ENCODE measurements at regions not wholly inside any gene's neighbourhood (a gene's known extent, or its start where the extent isn't known, plus 50 kb on each side); places are given as distances from the start of the nearest gene placed in this dataset.

GRCh38 chr6:126107475-126108166 is 121.3 kb downstream of the TRMT11 start:
- no peak overlapping the region for H3K4me3 Mint-ChIP-seq
- Histone ChIP-seq H3K27me3 (replicated peaks in 1 of 2; ENCODE audit: control insufficient read depth in 2 of 2, extremely low read depth in 1 of 2, insufficient read depth in 2 of 2, low read length in 1 of 2) (no peaks in the 10 kb centered on the region), H3K4me3 (ENCODE audit: control insufficient read depth in 1 of 2, extremely low read depth in 1 of 2, low read length in 1 of 2) (no peak overlapping the region), H3K4me1 (ENCODE audit: control insufficient read depth in 1 of 2, extremely low read depth in 1 of 2, insufficient read depth in 2 of 2, low read length in 2 of 2) (no peaks in the 10 kb centered on the region), H3K36me3 (ENCODE audit: control insufficient read depth in 2 of 2, extremely low read depth in 1 of 2, insufficient read depth in 1 of 2, low read length in 1 of 2) (no peaks in the 10 kb centered on the region), H3K27ac (ENCODE audit: low read length) (no peak overlapping the region), H3K9me3 (no peaks in the 10 kb centered on the region)
- no peaks in the 10 kb centered on the region for H3K27me3 Mint-ChIP-seq
- peaks cover 0 to 4% (median 0%) of the 10 kb centered on the region in 3 donors for H3K9me3 Mint-ChIP-seq
- WGBS (ENCODE audit: insufficient coverage) = 98% methylated on average over 5 of the region's 10 CpGs
- H3K4me1 Mint-ChIP-seq = no peaks in the 10 kb centered on the region
- POLR2A ChIA-PET = no interaction called here
- H3K36me3 Mint-ChIP-seq = peaks cover 21% of the 10 kb centered on the region
- CTCF ChIA-PET = interaction anchor here (0.6 kb wide), 3 partner anchors 8 to 1826 kb away, joined by 3 to 4 read pairs (median 3); no protein-coding TSS in a partner anchor
- no peak overlapping the region for H3K27ac Mint-ChIP-seq
- no peak for ATAC-seq (replicated peaks in 1 of 4)
- no peak for DNase-seq

DNA sequence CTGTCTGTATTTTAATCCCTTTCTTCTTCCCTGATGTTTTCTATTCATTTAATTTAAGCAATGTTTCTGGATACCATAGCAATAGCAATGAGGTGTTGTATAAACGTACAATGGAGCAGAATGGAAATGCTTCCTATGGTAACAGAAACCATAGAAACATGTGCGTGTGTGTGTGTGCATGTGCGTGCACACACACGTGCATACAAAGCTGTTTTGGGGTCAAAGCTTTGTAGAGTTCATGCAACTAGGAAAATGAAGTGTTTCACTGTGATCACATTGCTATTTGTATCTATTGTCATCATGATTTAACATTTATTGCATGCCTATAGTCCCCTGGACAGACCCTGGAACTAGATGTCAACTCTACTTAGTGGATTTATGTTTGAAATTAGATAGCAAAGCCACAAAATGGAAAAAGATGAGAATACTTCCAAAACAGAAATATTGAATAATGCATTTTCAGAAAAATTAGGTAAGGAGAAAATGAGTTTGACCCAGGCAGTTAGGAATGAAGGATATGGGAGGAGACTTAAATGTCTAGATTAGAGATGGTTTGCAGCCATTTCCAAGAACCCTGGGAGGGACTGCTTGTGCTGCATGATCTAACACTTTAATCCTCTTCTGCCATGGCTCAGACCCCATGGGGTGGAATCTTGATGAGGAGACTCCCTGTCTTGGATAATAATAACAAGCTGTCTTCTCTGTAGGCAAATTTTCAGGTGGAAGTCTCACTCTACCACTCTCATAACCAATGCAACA is 124.4 kb downstream of the TRMT11 start:
- Histone ChIP-seq H3K4me1 (ENCODE audit: control insufficient read depth in 1 of 2, extremely low read depth in 1 of 2, insufficient read depth in 2 of 2, low read length in 2 of 2) (no peaks in the 10 kb centered on the region), H3K36me3 (ENCODE audit: control insufficient read depth in 2 of 2, extremely low read depth in 1 of 2, insufficient read depth in 1 of 2, low read length in 1 of 2) (no peaks in the 10 kb centered on the region), H3K4me3 (ENCODE audit: control insufficient read depth in 1 of 2, extremely low read depth in 1 of 2, low read length in 1 of 2) (no peak overlapping the region), H3K9me3 (no peaks in the 10 kb centered on the region), H3K27ac (ENCODE audit: low read length) (no peak overlapping the region), H3K27me3 (replicated peaks in 1 of 2; ENCODE audit: control insufficient read depth in 2 of 2, extremely low read depth in 1 of 2, insufficient read depth in 2 of 2, low read length in 1 of 2) (no peaks in the 10 kb centered on the region)
- Mint-ChIP-seq H3K36me3 (peaks cover 7% of the 10 kb centered on the region), H3K9me3 (no peaks in the 10 kb centered on the region), H3K4me3 (no peak overlapping the region), H3K4me1 (no peaks in the 10 kb centered on the region), H3K27ac (no peak overlapping the region), H3K27me3 (no peaks in the 10 kb centered on the region)
- DNase-seq = no peak
- CTCF ChIA-PET = no interaction called here
- POLR2A ChIA-PET = no interaction called here
- ATAC-seq (replicated peaks in 1 of 4) = no peak
- no CpG with 5 or more reads among the region's 4 CpGs for WGBS (ENCODE audit: insufficient coverage)

DNA sequence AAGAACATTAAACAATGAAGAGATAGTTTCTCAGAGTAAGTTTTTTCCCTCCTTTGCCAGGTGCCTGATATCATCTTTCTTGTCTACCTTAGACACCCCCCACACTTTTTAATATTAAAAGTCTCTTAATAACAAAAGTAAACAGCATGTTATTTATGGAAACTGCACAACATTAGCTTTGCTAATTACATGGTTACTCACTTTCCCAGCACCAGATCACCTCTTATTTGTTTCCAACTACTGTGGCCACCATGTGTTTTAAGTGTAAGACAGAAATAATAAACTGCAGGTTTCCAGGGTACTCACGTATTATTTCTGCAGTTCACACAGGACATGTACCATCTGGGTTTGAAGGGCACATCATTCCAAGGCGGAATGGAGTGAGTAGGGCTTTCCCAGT is 125.0 kb downstream of the TRMT11 start:
- ATAC-seq (replicated peaks in 1 of 4) = no peak

DNA sequence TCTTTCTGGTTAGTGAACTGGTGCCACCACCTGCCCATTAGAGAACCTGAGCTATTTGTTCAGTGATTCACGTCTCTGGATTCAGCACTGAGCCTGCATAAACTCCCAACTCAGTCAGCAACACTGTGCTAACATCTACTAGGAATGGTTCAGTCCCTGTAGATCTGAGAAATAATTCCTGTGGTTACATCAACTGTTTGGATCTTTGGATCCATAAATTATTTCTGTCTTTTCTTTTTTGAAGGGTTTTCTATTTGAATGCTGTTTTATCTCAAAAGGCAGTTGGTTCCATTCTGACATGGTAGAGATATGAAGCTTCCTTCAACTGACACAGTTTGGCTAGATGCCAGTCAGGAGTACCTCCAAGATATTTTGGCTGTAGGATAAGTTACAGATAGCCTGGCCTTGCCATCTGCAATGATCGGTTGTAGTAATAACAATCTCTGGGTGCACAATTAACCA is 125.9 kb downstream of the TRMT11 start:
- WGBS (ENCODE audit: insufficient coverage) = no CpG with 5 or more reads among the region's 2 CpGs
- no peaks in the 10 kb centered on the region for H3K27me3 Mint-ChIP-seq

More for the DNA sequence above, 125.0 kb downstream of the TRMT11 start:
- H3K27ac Mint-ChIP-seq = no peak overlapping the region
- H3K36me3 ChIP-seq (ENCODE audit: control insufficient read depth in 2 of 2, extremely low read depth in 1 of 2, insufficient read depth in 1 of 2, low read length in 1 of 2) = no peaks in the 10 kb centered on the region
- H3K27ac ChIP-seq (ENCODE audit: low read length) = no peak overlapping the region
- CTCF ChIA-PET = no interaction called here
- H3K36me3 Mint-ChIP-seq = peaks cover 7% of the 10 kb centered on the region
- no peaks in the 10 kb centered on the region for H3K9me3 ChIP-seq
- H3K27me3 Mint-ChIP-seq = no peaks in the 10 kb centered on the region
- POLR2A ChIA-PET = no interaction called here
- no peak overlapping the region for H3K4me3 ChIP-seq (ENCODE audit: control insufficient read depth in 1 of 2, extremely low read depth in 1 of 2, low read length in 1 of 2)
- no peaks in the 10 kb centered on the region for H3K27me3 ChIP-seq (replicated peaks in 1 of 2; ENCODE audit: control insufficient read depth in 2 of 2, extremely low read depth in 1 of 2, insufficient read depth in 2 of 2, low read length in 1 of 2)
- H3K4me1 Mint-ChIP-seq = no peaks in the 10 kb centered on the region
- DNase-seq = no peak
- no peak overlapping the region for H3K4me3 Mint-ChIP-seq
- no peaks in the 10 kb centered on the region for H3K4me1 ChIP-seq (ENCODE audit: control insufficient read depth in 1 of 2, extremely low read depth in 1 of 2, insufficient read depth in 2 of 2, low read length in 2 of 2)
- WGBS (ENCODE audit: insufficient coverage) = no CpG with 5 or more reads among the region's 2 CpGs
- H3K9me3 Mint-ChIP-seq = no peaks in the 10 kb centered on the region

DNA sequence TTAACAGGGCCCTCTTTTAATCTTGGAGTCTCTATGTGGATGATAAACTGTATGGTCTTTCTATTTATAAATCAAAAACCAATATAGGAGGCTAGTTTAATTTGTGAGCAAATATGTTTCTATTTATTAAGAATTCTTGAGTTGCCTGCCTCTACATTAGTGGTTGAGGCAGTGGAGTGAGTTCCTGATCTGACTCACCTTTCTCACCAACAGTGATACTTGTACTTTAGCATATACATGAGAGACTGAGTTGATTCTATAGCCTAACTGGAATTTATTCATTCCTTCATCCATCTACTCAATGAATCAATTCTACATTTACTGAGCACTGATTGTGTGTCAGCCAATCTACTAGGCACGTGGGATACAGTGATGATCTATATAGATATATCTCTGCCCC is 126.9 kb downstream of the TRMT11 start:
- Histone ChIP-seq H3K9me3 (no peaks in the 10 kb centered on the region), H3K4me3 (ENCODE audit: control insufficient read depth in 1 of 2, extremely low read depth in 1 of 2, low read length in 1 of 2) (no peak overlapping the region), H3K36me3 (ENCODE audit: control insufficient read depth in 2 of 2, extremely low read depth in 1 of 2, insufficient read depth in 1 of 2, low read length in 1 of 2) (no peaks in the 10 kb centered on the region), H3K27me3 (replicated peaks in 1 of 2; ENCODE audit: control insufficient read depth in 2 of 2, extremely low read depth in 1 of 2, insufficient read depth in 2 of 2, low read length in 1 of 2) (no peaks in the 10 kb centered on the region), H3K4me1 (ENCODE audit: control insufficient read depth in 1 of 2, extremely low read depth in 1 of 2, insufficient read depth in 2 of 2, low read length in 2 of 2) (no peaks in the 10 kb centered on the region), H3K27ac (ENCODE audit: low read length) (no peak overlapping the region)
- ChIA-PET POLR2A (no interaction called here), CTCF (no interaction called here)
- DNase-seq (no peak), ATAC-seq (replicated peaks in 1 of 4) (no peak)
- no peak overlapping the region for H3K4me3 Mint-ChIP-seq
- H3K9me3 Mint-ChIP-seq = no peaks in the 10 kb centered on the region
- no peaks in the 10 kb centered on the region for H3K27me3 Mint-ChIP-seq
- no CpG with 5 or more reads among the region's 1 CpG for WGBS (ENCODE audit: insufficient coverage)
- H3K4me1 Mint-ChIP-seq = no peaks in the 10 kb centered on the region
- no peak overlapping the region for H3K27ac Mint-ChIP-seq
- peaks cover 10% of the 10 kb centered on the region for H3K36me3 Mint-ChIP-seq

More for the DNA sequence above, 125.9 kb downstream of the TRMT11 start:
- no peaks in the 10 kb centered on the region for H3K9me3 Mint-ChIP-seq
- H3K27ac Mint-ChIP-seq = no peak overlapping the region
- no peak overlapping the region for H3K4me3 ChIP-seq (ENCODE audit: control insufficient read depth in 1 of 2, extremely low read depth in 1 of 2, low read length in 1 of 2)
- no peak overlapping the region for H3K4me3 Mint-ChIP-seq
- CTCF ChIA-PET = no interaction called here
- no peaks in the 10 kb centered on the region for H3K36me3 ChIP-seq (ENCODE audit: control insufficient read depth in 2 of 2, extremely low read depth in 1 of 2, insufficient read depth in 1 of 2, low read length in 1 of 2)
- DNase-seq (no peak), ATAC-seq (replicated peaks in 1 of 4) (no peak)
- POLR2A ChIA-PET = no interaction called here
- no peaks in the 10 kb centered on the region for H3K9me3 ChIP-seq
- H3K27me3 ChIP-seq (replicated peaks in 1 of 2; ENCODE audit: control insufficient read depth in 2 of 2, extremely low read depth in 1 of 2, insufficient read depth in 2 of 2, low read length in 1 of 2) = no peaks in the 10 kb centered on the region
- no peak overlapping the region for H3K27ac ChIP-seq (ENCODE audit: low read length)
- no peaks in the 10 kb centered on the region for H3K4me1 Mint-ChIP-seq
- peaks cover 7% of the 10 kb centered on the region for H3K36me3 Mint-ChIP-seq
- no peaks in the 10 kb centered on the region for H3K4me1 ChIP-seq (ENCODE audit: control insufficient read depth in 1 of 2, extremely low read depth in 1 of 2, insufficient read depth in 2 of 2, low read length in 2 of 2)

GRCh38 chr6:126117251-126117650 is 130.9 kb downstream of the TRMT11 start:
- Mint-ChIP-seq H3K27me3 (no peaks in the 10 kb centered on the region), H3K9me3 (no peaks in the 10 kb centered on the region), H3K4me3 (no peak overlapping the region), H3K36me3 (peaks cover 10% of the 10 kb centered on the region), H3K27ac (no peak overlapping the region), H3K4me1 (no peaks in the 10 kb centered on the region)
- H3K27me3 ChIP-seq (replicated peaks in 1 of 2; ENCODE audit: control insufficient read depth in 2 of 2, extremely low read depth in 1 of 2, insufficient read depth in 2 of 2, low read length in 1 of 2) = no peaks in the 10 kb centered on the region
- ATAC-seq (replicated peaks in 1 of 4) = no peak
- POLR2A ChIA-PET = no interaction called here
- no peak for DNase-seq
- CTCF ChIA-PET = no interaction called here
- no peaks in the 10 kb centered on the region for H3K36me3 ChIP-seq (ENCODE audit: control insufficient read depth in 2 of 2, extremely low read depth in 1 of 2, insufficient read depth in 1 of 2, low read length in 1 of 2)
- no peak overlapping the region for H3K27ac ChIP-seq (ENCODE audit: low read length)
- H3K4me3 ChIP-seq (ENCODE audit: control insufficient read depth in 1 of 2, extremely low read depth in 1 of 2, low read length in 1 of 2) = no peak overlapping the region
- H3K9me3 ChIP-seq = no peaks in the 10 kb centered on the region
- 100% methylated on average over 1 of the region's 2 CpGs for WGBS (ENCODE audit: insufficient coverage)
- H3K4me1 ChIP-seq (ENCODE audit: control insufficient read depth in 1 of 2, extremely low read depth in 1 of 2, insufficient read depth in 2 of 2, low read length in 2 of 2) = no peaks in the 10 kb centered on the region
